Kidney epithelial cell (primary cell): ENCODE measurements at regions not wholly inside any gene's neighbourhood (a gene's known extent, or its start where the extent isn't known, plus 50 kb on each side); places are given as distances from the start of the nearest gene placed in this dataset.

ENCODE experiments used
- DNase-seq: peaks from one replicate; pipeline ENCODE4 v3.0.0-alpha.2; 2010; ENCODE audit warnings: low read depth
- H3K27me3 ChIP-seq: 2 replicates; pipeline ENCODE4 v1.6.0; 2011; ENCODE audit warnings: low read length; ENCODE audit not compliant: control insufficient read depth, insufficient read depth
- H3K36me3 ChIP-seq: 2 replicates; pipeline ENCODE4 v1.5.1; 2011; ENCODE audit warnings: low read length; ENCODE audit not compliant: control insufficient read depth, insufficient read depth
- H3K4me3 ChIP-seq: 2 replicates; pipeline ENCODE4 v1.5.1; 2011; ENCODE audit warnings: low read depth, mild to moderate bottlenecking, control low read depth, low read length
- CTCF ChIP-seq: IDR thresholded peaks from 2 replicates; pipeline ENCODE4 v1.5.1; 2011; ENCODE audit warnings: mild to moderate bottlenecking, moderate library complexity, low read length, control low read depth, inconsistent platforms; ENCODE audit not compliant: insufficient read depth, poor library complexity, severe bottlenecking

DNA sequence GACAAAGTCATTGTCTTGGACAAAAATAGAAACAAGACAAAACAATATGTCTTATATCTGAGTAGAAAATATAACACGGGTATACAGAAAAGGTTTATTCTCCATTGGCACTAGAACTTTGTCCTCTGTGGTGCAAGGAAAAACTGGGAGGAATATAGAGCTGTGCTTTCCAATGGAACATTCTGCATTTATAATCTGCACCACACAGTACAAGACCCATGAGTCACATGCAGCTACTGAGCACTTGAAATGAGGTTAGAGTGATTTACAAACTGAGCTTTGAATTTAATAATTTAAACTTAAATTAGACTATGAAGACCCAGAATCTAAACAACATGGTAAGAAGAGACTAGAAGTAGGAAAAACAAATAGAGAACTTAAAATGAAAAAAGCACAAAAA is 86.1 kb downstream of the RAP2A start:
- Histone ChIP-seq H3K4me3 (no peak overlapping the region), H3K36me3 (no peaks in the 10 kb centered on the region), H3K27me3 (no peaks in the 10 kb centered on the region)
- TF ChIP-seq CTCF: no peak
- no peak for DNase-seq

DNA sequence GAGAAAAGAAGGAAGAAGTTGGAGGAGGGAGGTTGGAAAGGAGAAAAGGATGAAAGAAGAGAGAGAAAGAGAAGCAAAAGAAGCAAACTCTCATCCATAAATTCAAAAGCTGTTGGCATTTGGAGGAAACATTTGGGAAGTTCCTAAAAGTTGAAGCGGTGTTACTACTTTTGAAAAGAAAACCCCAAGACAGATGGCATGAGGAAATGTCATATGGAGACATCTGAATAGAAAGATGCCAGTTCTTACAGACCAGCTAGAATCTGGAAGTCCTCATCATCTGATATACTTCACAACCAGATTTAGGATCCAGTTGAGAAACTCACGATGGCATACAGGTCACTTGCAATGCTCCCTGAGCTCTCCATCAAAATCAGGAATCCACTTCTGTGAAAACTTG is 86.9 kb downstream of the RAP2A start:
- no peaks in the 10 kb centered on the region for H3K27me3 ChIP-seq
- DNase-seq: no peak
- H3K4me3 ChIP-seq: no peak overlapping the region
- H3K36me3 ChIP-seq: no peaks in the 10 kb centered on the region
- TF ChIP-seq CTCF: no peak

- TF ChIP-seq CTCF: no peak
- H3K36me3 ChIP-seq: no peaks in the 10 kb centered on the region
- H3K4me3 ChIP-seq: no peak overlapping the region
- DNase-seq: no peak
- no peaks in the 10 kb centered on the region for H3K27me3 ChIP-seq
These were observed 87.8 kb downstream of the RAP2A start for GRCh38 chr13:97521726-97522125.

GRCh38 chr13:97522243-97522642 is 88.3 kb downstream of the RAP2A start:
- no peak for DNase-seq
- Histone ChIP-seq H3K4me3 (no peak overlapping the region), H3K36me3 (no peaks in the 10 kb centered on the region), H3K27me3 (no peaks in the 10 kb centered on the region)
- TF ChIP-seq CTCF: no peak

DNA sequence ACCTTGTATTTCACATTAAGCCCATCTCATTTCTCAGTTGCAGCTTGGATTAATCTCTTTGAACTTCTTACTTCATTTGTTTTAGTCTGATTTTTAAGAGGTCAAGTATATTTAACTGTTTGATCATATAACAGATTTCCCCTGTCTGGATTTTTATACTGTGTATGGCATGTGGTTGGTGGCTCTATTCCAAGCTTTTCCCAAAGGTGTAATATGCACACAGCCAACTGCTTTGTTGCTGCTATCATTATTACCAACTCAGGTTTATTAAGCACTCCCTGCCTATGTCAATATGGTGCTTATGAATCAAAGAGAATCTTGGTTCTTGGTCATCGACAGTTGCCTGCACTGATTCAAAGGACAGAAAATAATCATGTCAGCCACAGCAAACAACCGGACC is 92.6 kb downstream of the RAP2A start:
- Histone ChIP-seq H3K4me3 (no peak overlapping the region), H3K36me3 (no peaks in the 10 kb centered on the region), H3K27me3 (no peaks in the 10 kb centered on the region)
- DNase-seq: no peak
- no peak for TF ChIP-seq CTCF

DNA sequence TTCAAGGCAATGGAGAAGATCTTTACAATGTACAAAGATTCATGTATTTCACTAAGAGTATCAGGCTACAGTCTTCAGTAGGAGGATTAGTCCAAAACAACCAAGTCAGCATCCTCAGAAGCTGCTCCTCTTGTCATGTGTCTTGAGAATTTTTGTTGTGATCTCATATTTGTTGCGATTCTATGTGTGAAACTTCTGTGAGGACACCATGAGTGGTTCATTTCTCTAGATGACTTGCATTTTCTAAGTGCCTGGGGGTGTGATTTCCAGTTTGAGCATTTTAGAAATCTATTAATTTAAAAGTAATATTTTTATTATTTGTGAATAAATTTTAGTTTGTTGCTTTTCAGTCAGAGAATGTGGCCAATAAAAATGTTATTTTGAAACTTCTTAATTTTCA is 94.5 kb downstream of the RAP2A start:
- no peak for TF ChIP-seq CTCF

More for the DNA sequence above, 94.5 kb downstream of the RAP2A start:
- Histone ChIP-seq H3K27me3 (no peaks in the 10 kb centered on the region), H3K4me3 (no peak overlapping the region), H3K36me3 (no peaks in the 10 kb centered on the region)
- no peak for DNase-seq
